Astrocyte (in vitro differentiated cells and primary cell): ENCODE measurements at regions not wholly inside any gene's neighbourhood (a gene's known extent, or its start where the extent isn't known, plus 50 kb on each side); places are given as distances from the start of the nearest gene placed in this dataset.
"Not testable (repeated sequence)": the region's sequence is repeated elsewhere in the genome, so short reads cannot be mapped to it uniquely, and the experiment has no call there.

Source experiments
- DNase-seq: peaks from one replicate; pipeline ENCODE4 v3.0.0-alpha.2; 2010; ENCODE audit warnings: low read depth
- FAIRE-seq: peaks from 2 replicates; lab custom pipeline; 2011; peaks lifted over from hg19 to GRCh38; lab: Jason Lieb, UNC
- H2AFZ ChIP-seq: 2 replicates; pipeline ENCODE4 v1.6.0; 2012; ENCODE audit warnings: low read depth, low read length, inconsistent platforms
- H3K27ac ChIP-seq: 2 replicates; pipeline ENCODE4 v1.5.1; 2011; ENCODE audit warnings: low read depth, low read length, inconsistent platforms
- H3K27me3 ChIP-seq: 2 replicates; pipeline ENCODE4 v1.6.0; 2011; ENCODE audit warnings: low read length, inconsistent platforms; ENCODE audit not compliant: insufficient read depth
- H3K36me3 ChIP-seq: 2 replicates; pipeline ENCODE4 v1.5.1; 2011; ENCODE audit warnings: low read length, inconsistent platforms; ENCODE audit not compliant: insufficient read depth
- H3K4me1 ChIP-seq: 2 replicates; pipeline ENCODE4 v1.5.1; 2011; ENCODE audit warnings: low read length, inconsistent platforms; ENCODE audit not compliant: insufficient read depth
- H3K4me2 ChIP-seq: 2 replicates; pipeline ENCODE4 v1.6.0; 2012; ENCODE audit warnings: low read length, inconsistent platforms
- H3K4me3 ChIP-seq: 2 replicates; pipeline ENCODE4 v1.5.1; 2011; ENCODE audit warnings: low read depth, mild to moderate bottlenecking, low read length, inconsistent platforms; ENCODE audit not compliant: insufficient read depth
- H3K79me2 ChIP-seq: 2 replicates; pipeline ENCODE4 v1.6.0; 2012; ENCODE audit warnings: mild to moderate bottlenecking, low read length, inconsistent platforms; ENCODE audit not compliant: insufficient read depth
- H3K9ac ChIP-seq: 2 replicates; pipeline ENCODE4 v1.6.0; 2012; ENCODE audit warnings: mild to moderate bottlenecking, low read length, inconsistent platforms
- H3K9me3 ChIP-seq: 2 replicates; pipeline ENCODE4 v1.5.1; 2012; ENCODE audit warnings: low read depth, mild to moderate bottlenecking, low read length, inconsistent platforms; ENCODE audit not compliant: insufficient read depth
- H4K20me1 ChIP-seq: 2 replicates; pipeline ENCODE4 v1.6.0; 2012; ENCODE audit warnings: low read length, inconsistent platforms; ENCODE audit not compliant: insufficient read depth
- H3K27ac Mint-ChIP-seq: one replicate; pipeline ENCODE4 v1.8.0; 2021; ENCODE audit warnings: mild to moderate bottlenecking, mixed read lengths; ENCODE audit not compliant: unreplicated experiment
- H3K27me3 Mint-ChIP-seq: one replicate; pipeline ENCODE4 v1.8.0; 2021; ENCODE audit warnings: low read depth, mixed read lengths; ENCODE audit not compliant: unreplicated experiment
- H3K36me3 Mint-ChIP-seq: one replicate; pipeline ENCODE4 v1.8.0; 2021; ENCODE audit warnings: low read depth, mixed read lengths; ENCODE audit not compliant: unreplicated experiment
- H3K4me1 Mint-ChIP-seq: one replicate; pipeline ENCODE4 v1.8.0; 2021; ENCODE audit warnings: low read depth, mixed read lengths; ENCODE audit not compliant: unreplicated experiment
- H3K4me3 Mint-ChIP-seq: one replicate; pipeline ENCODE4 v1.8.0; 2021; ENCODE audit warnings: mild to moderate bottlenecking, moderate library complexity, mixed read lengths; ENCODE audit not compliant: unreplicated experiment
- H3K9me3 Mint-ChIP-seq: one replicate; pipeline ENCODE4 v1.8.0; 2021; ENCODE audit warnings: mild to moderate bottlenecking, mixed read lengths; ENCODE audit not compliant: unreplicated experiment
- EZH2 ChIP-seq: IDR thresholded peaks from 2 replicates; pipeline ENCODE4 v1.6.1; 2012; ENCODE audit warnings: mild to moderate bottlenecking, low read length, inconsistent platforms; ENCODE audit not compliant: insufficient read depth
- TF ChIP-seq, protein P1 (sequence below): IDR thresholded peaks from 2 replicates; pipeline ENCODE4 v1.5.1; 2011; ENCODE audit warnings: low read depth, mild to moderate bottlenecking, inconsistent platforms, low read length, moderate library complexity; ENCODE audit not compliant: insufficient read depth

DNA sequence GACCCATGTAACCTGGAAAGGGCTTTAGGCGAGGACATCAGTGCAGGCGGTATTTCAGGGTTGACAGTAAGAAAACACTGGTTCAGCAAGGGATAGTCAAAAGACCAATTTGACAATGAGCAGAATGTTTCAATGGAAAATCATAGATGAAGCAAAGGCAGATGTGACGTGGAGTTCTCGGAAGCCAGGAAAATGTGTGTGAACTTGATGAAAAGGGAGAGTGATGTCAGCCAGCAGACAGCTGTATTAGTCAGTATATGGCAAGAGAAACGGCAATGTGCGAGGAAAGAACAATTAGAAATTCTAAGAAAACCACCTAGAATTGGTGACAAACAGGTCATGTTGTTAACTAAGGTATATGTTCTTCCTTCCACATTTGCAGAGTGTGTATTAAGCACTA lies 503.9 kb upstream of the DAB2 start:
- DNase-seq = no peak
- H3K27ac ChIP-seq = no peak overlapping the region
- H3K4me3 Mint-ChIP-seq = no peak overlapping the region
- H3K27me3 ChIP-seq = no peaks in the 10 kb centered on the region
- H3K36me3 Mint-ChIP-seq = no peaks in the 10 kb centered on the region
- H3K9me3 ChIP-seq = no peaks in the 10 kb centered on the region
- FAIRE-seq = no peak
- H3K4me3 ChIP-seq = no peak overlapping the region
- H3K27ac Mint-ChIP-seq = no peak overlapping the region
- H3K4me1 Mint-ChIP-seq = peaks cover 3% of the 10 kb centered on the region
- no peaks in the 10 kb centered on the region for H3K79me2 ChIP-seq
- no peak overlapping the region for H2AFZ ChIP-seq
- TF ChIP-seq EZH2 = no peak
- TF ChIP-seq, protein P1, sequence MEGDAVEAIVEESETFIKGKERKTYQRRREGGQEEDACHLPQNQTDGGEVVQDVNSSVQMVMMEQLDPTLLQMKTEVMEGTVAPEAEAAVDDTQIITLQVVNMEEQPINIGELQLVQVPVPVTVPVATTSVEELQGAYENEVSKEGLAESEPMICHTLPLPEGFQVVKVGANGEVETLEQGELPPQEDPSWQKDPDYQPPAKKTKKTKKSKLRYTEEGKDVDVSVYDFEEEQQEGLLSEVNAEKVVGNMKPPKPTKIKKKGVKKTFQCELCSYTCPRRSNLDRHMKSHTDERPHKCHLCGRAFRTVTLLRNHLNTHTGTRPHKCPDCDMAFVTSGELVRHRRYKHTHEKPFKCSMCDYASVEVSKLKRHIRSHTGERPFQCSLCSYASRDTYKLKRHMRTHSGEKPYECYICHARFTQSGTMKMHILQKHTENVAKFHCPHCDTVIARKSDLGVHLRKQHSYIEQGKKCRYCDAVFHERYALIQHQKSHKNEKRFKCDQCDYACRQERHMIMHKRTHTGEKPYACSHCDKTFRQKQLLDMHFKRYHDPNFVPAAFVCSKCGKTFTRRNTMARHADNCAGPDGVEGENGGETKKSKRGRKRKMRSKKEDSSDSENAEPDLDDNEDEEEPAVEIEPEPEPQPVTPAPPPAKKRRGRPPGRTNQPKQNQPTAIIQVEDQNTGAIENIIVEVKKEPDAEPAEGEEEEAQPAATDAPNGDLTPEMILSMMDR = no peak
- H3K27me3 Mint-ChIP-seq = peaks cover 6% of the 10 kb centered on the region
- H4K20me1 ChIP-seq = no peaks in the 10 kb centered on the region
- no peak overlapping the region for H3K9ac ChIP-seq
- H3K4me2 ChIP-seq = no peak overlapping the region
- H3K4me1 ChIP-seq = no peaks in the 10 kb centered on the region
- H3K9me3 Mint-ChIP-seq = peaks cover 3% of the 10 kb centered on the region
- no peaks in the 10 kb centered on the region for H3K36me3 ChIP-seq

DNA sequence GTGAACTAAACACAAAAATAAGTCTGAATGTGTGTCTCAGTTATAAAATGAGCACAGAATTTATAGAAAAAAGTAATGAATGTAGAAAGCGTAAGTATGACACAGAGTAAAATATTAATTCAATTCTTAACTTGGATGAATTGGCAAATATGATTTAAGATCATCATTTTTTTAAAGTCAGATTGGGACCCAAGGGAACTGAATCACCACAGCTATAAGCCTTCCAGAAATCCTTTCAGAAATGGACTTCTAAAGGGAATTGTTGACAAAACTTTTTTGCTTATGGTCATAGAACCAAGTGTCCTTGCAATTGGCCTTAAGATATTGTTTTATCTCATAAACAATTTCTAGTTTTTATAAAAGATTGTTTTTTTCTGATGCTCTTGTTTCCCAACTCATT lies 495.1 kb upstream of the DAB2 start:
- TF ChIP-seq EZH2 = no peak
- TF ChIP-seq, protein P1 = no peak
- Mint-ChIP-seq H3K27me3 (no peaks in the 10 kb centered on the region), H3K27ac (no peak overlapping the region), H3K4me3 (no peak overlapping the region), H3K9me3 (no peaks in the 10 kb centered on the region), H3K36me3 (no peaks in the 10 kb centered on the region), H3K4me1 (no peaks in the 10 kb centered on the region)
- Histone ChIP-seq H3K27ac (no peak overlapping the region), H3K4me3 (no peak overlapping the region), H3K79me2 (no peaks in the 10 kb centered on the region), H3K9ac (no peak overlapping the region), H3K4me1 (no peaks in the 10 kb centered on the region), H3K9me3 (no peaks in the 10 kb centered on the region), H3K36me3 (no peaks in the 10 kb centered on the region), H3K27me3 (no peaks in the 10 kb centered on the region), H2AFZ (no peak overlapping the region), H4K20me1 (no peaks in the 10 kb centered on the region), H3K4me2 (no peak overlapping the region)
- FAIRE-seq = no peak
- DNase-seq = no peak

DNA sequence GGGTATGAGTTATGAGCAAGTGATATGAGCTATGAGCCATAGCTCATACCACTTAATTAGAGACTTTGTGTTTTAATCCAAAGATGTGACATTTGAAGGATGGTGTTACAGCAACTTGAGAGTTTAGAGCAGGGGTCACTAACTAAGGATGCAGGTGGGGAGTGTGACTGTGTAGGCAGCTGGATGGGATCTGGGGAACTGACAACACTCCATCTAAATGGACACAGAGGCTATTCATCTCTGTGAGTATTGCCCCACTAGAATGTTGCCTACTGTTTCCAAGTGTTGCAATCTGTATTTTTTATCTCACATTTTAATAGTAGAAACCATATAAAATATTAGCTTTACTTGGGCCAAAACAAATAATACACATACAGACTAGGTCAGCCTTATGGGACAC lies 488.1 kb upstream of the DAB2 start:
- Histone ChIP-seq H3K4me2 (no peak overlapping the region), H3K79me2 (no peaks in the 10 kb centered on the region), H3K4me1 (no peaks in the 10 kb centered on the region), H3K9me3 (no peaks in the 10 kb centered on the region), H3K36me3 (no peaks in the 10 kb centered on the region), H2AFZ (no peak overlapping the region), H3K9ac (no peak overlapping the region), H3K4me3 (no peak overlapping the region), H4K20me1 (no peaks in the 10 kb centered on the region), H3K27ac (no peak overlapping the region), H3K27me3 (no peaks in the 10 kb centered on the region)
- H3K27ac Mint-ChIP-seq = no peak overlapping the region
- peaks cover 16% of the 10 kb centered on the region for H3K9me3 Mint-ChIP-seq
- no peaks in the 10 kb centered on the region for H3K4me1 Mint-ChIP-seq
- H3K36me3 Mint-ChIP-seq = no peaks in the 10 kb centered on the region
- H3K4me3 Mint-ChIP-seq = no peak overlapping the region
- FAIRE-seq = no peak
- TF ChIP-seq, protein P1 = no peak
- no peak for TF ChIP-seq EZH2
- H3K27me3 Mint-ChIP-seq = peaks cover 5% of the 10 kb centered on the region
- no peak for DNase-seq

DNA sequence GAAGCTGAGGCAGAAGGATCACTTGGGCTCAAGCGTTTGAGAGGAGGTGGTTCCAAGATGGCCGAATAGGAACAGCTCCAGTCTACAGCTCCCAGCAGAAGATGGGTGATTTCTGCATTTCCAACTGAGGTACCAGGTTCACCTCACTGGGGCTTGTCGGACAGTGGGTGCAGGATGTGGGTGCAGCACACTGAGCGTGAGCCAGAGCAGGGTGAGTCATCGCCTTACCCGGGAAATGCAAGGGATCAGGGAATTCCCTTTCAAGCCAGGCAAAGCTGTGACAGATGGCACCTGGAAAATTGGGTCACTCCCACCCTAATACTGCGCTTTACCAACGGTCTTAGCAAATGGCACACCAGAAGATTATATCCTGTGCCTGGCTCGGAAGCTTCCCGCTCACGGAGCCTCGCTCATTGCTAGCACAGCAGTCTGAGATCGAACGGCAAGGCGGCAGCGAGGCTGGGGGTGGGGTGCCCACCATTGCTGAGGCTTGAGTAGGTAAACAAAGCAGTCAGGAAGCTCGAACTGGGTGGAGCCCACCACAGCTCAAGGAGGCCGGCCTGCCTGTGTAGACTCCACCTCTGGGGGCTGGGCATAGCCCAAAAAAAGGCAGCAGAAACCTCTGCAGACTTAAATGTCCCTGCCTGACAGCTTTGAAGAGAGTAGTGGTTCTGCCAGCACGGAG lies 482.6 kb upstream of the DAB2 start:
- H3K4me3 ChIP-seq, H3K4me1 Mint-ChIP-seq, H3K4me1 ChIP-seq, DNase-seq, H3K27me3 Mint-ChIP-seq, H3K27me3 ChIP-seq, H3K79me2 ChIP-seq, H2AFZ ChIP-seq, H3K4me3 Mint-ChIP-seq, H3K36me3 ChIP-seq, H3K9me3 ChIP-seq, H3K27ac ChIP-seq, H3K9ac ChIP-seq, H4K20me1 ChIP-seq, H3K36me3 Mint-ChIP-seq, H3K27ac Mint-ChIP-seq, FAIRE-seq, H3K4me2 ChIP-seq: not testable (repeated sequence)
- peaks cover 25% of the 10 kb centered on the region for H3K9me3 Mint-ChIP-seq
